ENCODE measurements at regions not wholly inside any gene's neighbourhood (a gene's known extent, or its start where the extent isn't known, plus 50 kb on each side); places are given as distances from the start of the nearest gene placed in this dataset.

- H4K91ac ChIP-seq (ENCODE audit: low read depth, low read length, poor library complexity), result no peak overlapping the region
- H3K4me3 ChIP-seq (ENCODE audit: low read length in 2 of 2), result no peak overlapping the region
- H3K23ac ChIP-seq (ENCODE audit: low read depth, low read length, poor library complexity), result no peak overlapping the region
- no peak overlapping the region for H2BK12ac ChIP-seq (ENCODE audit: low read length)
- H2BK15ac ChIP-seq (ENCODE audit: low read length), result no peak overlapping the region
- H2BK5ac ChIP-seq (ENCODE audit: low read length), result no peak overlapping the region
- no CpG with 5 or more reads among the region's 2 CpGs for WGBS, 2 donors (ENCODE audit: extremely low coverage in 2 of 2, insufficient read length in 2 of 2, insufficient replicate concordance in 1 of 2)
- H3K9ac ChIP-seq (ENCODE audit: low read depth, low read length, poor library complexity), result no peak overlapping the region
- H2AK5ac ChIP-seq (ENCODE audit: low read depth, low read length), result no peak overlapping the region
- H3K9me3 ChIP-seq (replicated peaks in 1 of 2; ENCODE audit: control insufficient read depth in 2 of 2, insufficient read depth in 1 of 2, low read depth in 1 of 2, low read length in 2 of 2), result no peaks in the 10 kb centered on the region
- H3K18ac ChIP-seq (ENCODE audit: low read length), result no peak overlapping the region
- H4K8ac ChIP-seq (ENCODE audit: low read depth, low read length), result no peak overlapping the region
- no peak overlapping the region for H3K27ac ChIP-seq (replicated peaks; ENCODE audit: low read length)
- no peak overlapping the region for H3K4ac ChIP-seq (ENCODE audit: low read length)
- H2AFZ ChIP-seq (ENCODE audit: low read length), result no peak overlapping the region
- no peak for DNase-seq (ENCODE audit: low spot score)
- peaks cover 0 to 1% of the 10 kb centered on the region in 2 donors for H3K4me1 ChIP-seq (ENCODE audit: control insufficient read depth in 2 of 2, insufficient read depth in 1 of 2, low read depth in 1 of 2, low read length in 2 of 2)
- H3K79me1 ChIP-seq (ENCODE audit: low read depth, low read length), result no peaks in the 10 kb centered on the region
- H2BK120ac ChIP-seq (ENCODE audit: low read depth, low read length), result no peak overlapping the region
- H3K36me3 ChIP-seq (replicated peaks in 1 of 2; ENCODE audit: control insufficient read depth in 2 of 2, insufficient read depth in 2 of 2, low read length in 2 of 2), result no peaks in the 10 kb centered on the region
- H3K27me3 ChIP-seq (ENCODE audit: control insufficient read depth in 3 of 3, insufficient read depth in 3 of 3, low read depth in 1 of 3, low read length in 3 of 3), result no peaks in the 10 kb centered on the region
- no peak overlapping the region for H3K14ac ChIP-seq (ENCODE audit: low read length)
- no peak overlapping the region for H3K4me2 ChIP-seq (ENCODE audit: insufficient read depth, low read length, poor library complexity, severe bottlenecking)
These were observed 459.4 kb upstream of the SGCD start for GRCh38 chr5:155867522-155868088.

DNA sequence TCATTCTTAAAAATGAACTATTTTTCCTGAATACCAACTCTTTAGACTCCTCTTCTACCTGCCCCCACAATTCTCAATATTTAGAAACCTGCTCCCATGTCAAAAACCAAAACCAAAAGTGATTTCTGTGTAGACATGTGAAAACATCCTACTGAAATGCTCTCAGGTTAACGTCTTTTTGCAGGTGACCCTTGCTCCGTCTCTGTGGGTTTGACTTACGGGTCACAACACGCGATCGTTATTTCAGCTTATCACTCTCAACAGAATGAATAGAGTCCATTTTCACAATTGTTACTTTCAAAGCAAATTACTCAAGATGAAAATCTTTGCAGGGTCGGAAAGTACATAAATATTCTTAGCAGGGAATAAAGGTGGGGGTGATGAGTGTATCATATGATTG is 456.3 kb upstream of the SGCD start:
- Histone ChIP-seq H3K9me3 (replicated peaks in 1 of 2; ENCODE audit: control insufficient read depth in 2 of 2, insufficient read depth in 1 of 2, low read depth in 1 of 2, low read length in 2 of 2) (no peaks in the 10 kb centered on the region), H3K27ac (replicated peaks; ENCODE audit: low read length) (no peak overlapping the region), H3K4me2 (ENCODE audit: insufficient read depth, low read length, poor library complexity, severe bottlenecking) (no peak overlapping the region), H2BK120ac (ENCODE audit: low read depth, low read length) (no peak overlapping the region), H3K4ac (ENCODE audit: low read length) (no peak overlapping the region), H3K4me3 (ENCODE audit: low read length in 2 of 2) (no peak overlapping the region), H3K23ac (ENCODE audit: low read depth, low read length, poor library complexity) (no peak overlapping the region), H2BK15ac (ENCODE audit: low read length) (no peak overlapping the region), H2AFZ (ENCODE audit: low read length) (no peak overlapping the region), H3K79me1 (ENCODE audit: low read depth, low read length) (no peaks in the 10 kb centered on the region), H3K18ac (ENCODE audit: low read length) (no peak overlapping the region), H3K4me1 (ENCODE audit: control insufficient read depth in 2 of 2, insufficient read depth in 1 of 2, low read depth in 1 of 2, low read length in 2 of 2) (peaks cover 0 to 1% of the 10 kb centered on the region in 2 donors), H3K36me3 (replicated peaks in 1 of 2; ENCODE audit: control insufficient read depth in 2 of 2, insufficient read depth in 2 of 2, low read length in 2 of 2) (no peaks in the 10 kb centered on the region), H2AK5ac (ENCODE audit: low read depth, low read length) (no peak overlapping the region), H3K27me3 (ENCODE audit: control insufficient read depth in 3 of 3, insufficient read depth in 3 of 3, low read depth in 1 of 3, low read length in 3 of 3) (no peaks in the 10 kb centered on the region), H3K14ac (ENCODE audit: low read length) (no peak overlapping the region), H2BK5ac (ENCODE audit: low read length) (no peak overlapping the region), H4K91ac (ENCODE audit: low read depth, low read length, poor library complexity) (no peak overlapping the region), H2BK12ac (ENCODE audit: low read length) (no peak overlapping the region), H3K9ac (ENCODE audit: low read depth, low read length, poor library complexity) (no peak overlapping the region), H4K8ac (ENCODE audit: low read depth, low read length) (no peak overlapping the region)
- DNase-seq (ENCODE audit: low spot score), result no peak
- WGBS, 2 donors (ENCODE audit: extremely low coverage in 2 of 2, insufficient read length in 2 of 2, insufficient replicate concordance in 1 of 2), result no CpG with 5 or more reads among the region's 7 CpGs

DNA sequence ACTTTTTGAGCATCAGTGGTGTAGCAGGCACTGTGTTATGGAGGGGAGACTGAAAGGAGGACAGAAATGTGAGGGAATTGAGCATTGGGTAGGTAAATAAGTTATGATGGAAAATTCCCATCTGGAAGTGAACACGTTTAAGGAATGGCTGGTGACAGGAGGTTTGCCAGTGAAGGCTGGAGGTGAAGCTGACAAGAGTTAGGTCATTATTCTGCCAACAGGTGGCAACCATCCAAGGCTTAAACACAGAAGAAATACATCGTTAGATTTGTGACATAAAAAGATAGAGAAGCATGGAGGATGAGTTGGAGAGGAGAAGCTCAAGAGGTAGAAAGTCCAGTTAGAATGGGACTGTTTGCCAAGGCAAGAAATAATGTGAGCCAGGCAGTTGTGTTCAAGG is 455.3 kb upstream of the SGCD start:
- Histone ChIP-seq H3K4me2 (ENCODE audit: insufficient read depth, low read length, poor library complexity, severe bottlenecking) (no peak overlapping the region), H3K27ac (replicated peaks; ENCODE audit: low read length) (no peak overlapping the region), H2BK12ac (ENCODE audit: low read length) (peak overlapping the region; percentile 51), H3K9ac (ENCODE audit: low read depth, low read length, poor library complexity) (no peak overlapping the region), H3K4ac (ENCODE audit: low read length) (no peak overlapping the region), H3K23ac (ENCODE audit: low read depth, low read length, poor library complexity) (no peak overlapping the region), H2AK5ac (ENCODE audit: low read depth, low read length) (no peak overlapping the region), H3K14ac (ENCODE audit: low read length) (no peak overlapping the region), H4K8ac (ENCODE audit: low read depth, low read length) (no peak overlapping the region), H2AFZ (ENCODE audit: low read length) (no peak overlapping the region), H3K9me3 (replicated peaks in 1 of 2; ENCODE audit: control insufficient read depth in 2 of 2, insufficient read depth in 1 of 2, low read depth in 1 of 2, low read length in 2 of 2) (no peaks in the 10 kb centered on the region), H3K27me3 (ENCODE audit: control insufficient read depth in 3 of 3, insufficient read depth in 3 of 3, low read depth in 1 of 3, low read length in 3 of 3) (no peaks in the 10 kb centered on the region), H4K91ac (ENCODE audit: low read depth, low read length, poor library complexity) (no peak overlapping the region), H3K4me3 (ENCODE audit: low read length in 2 of 2) (no peak overlapping the region), H3K79me1 (ENCODE audit: low read depth, low read length) (no peaks in the 10 kb centered on the region), H3K4me1 (ENCODE audit: control insufficient read depth in 2 of 2, insufficient read depth in 1 of 2, low read depth in 1 of 2, low read length in 2 of 2) (peaks cover 0 to 1% of the 10 kb centered on the region in 2 donors), H2BK120ac (ENCODE audit: low read depth, low read length) (no peak overlapping the region), H2BK15ac (ENCODE audit: low read length) (no peak overlapping the region), H3K18ac (ENCODE audit: low read length) (no peak overlapping the region), H2BK5ac (ENCODE audit: low read length) (no peak overlapping the region), H3K36me3 (replicated peaks in 1 of 2; ENCODE audit: control insufficient read depth in 2 of 2, insufficient read depth in 2 of 2, low read length in 2 of 2) (no peaks in the 10 kb centered on the region)
- no peak for DNase-seq (ENCODE audit: low spot score)
- no CpG with 5 or more reads among the region's 2 CpGs for WGBS, 2 donors (ENCODE audit: extremely low coverage in 2 of 2, insufficient read length in 2 of 2, insufficient replicate concordance in 1 of 2)

DNA sequence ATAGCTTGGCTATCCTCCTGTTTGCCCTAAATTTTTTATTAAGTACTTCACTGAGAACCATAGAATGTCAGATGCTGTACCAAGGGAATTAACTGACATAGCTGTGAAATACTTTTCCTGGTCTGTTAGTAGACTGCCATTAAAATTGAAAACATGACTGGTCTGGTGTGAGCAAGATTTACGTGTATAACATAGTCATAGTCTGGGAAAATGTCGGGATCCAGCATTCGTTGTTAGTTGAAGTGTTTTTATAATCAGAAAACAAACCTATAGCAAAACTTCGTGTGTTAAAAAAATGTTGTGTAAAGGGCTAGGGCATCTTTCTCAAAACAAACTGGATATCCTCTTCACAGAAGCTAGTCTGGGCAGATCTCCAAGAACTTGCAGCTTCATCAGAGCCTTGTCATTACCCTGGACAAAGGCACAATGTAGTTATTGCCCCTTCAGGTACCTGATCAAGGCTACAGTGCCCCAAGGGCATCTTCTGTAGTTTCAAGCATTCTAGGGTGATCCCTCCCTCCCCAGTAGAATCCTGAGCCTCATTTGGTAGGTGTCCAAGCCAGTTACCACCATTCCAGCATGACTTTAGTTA is 454.2 kb upstream of the SGCD start:
- H3K4me1 ChIP-seq (ENCODE audit: control insufficient read depth in 2 of 2, insufficient read depth in 1 of 2, low read depth in 1 of 2, low read length in 2 of 2), result peaks cover 0 to 1% of the 10 kb centered on the region in 2 donors
- no peak overlapping the region for H3K27ac ChIP-seq (replicated peaks; ENCODE audit: low read length)
- no peaks in the 10 kb centered on the region for H3K36me3 ChIP-seq (replicated peaks in 1 of 2; ENCODE audit: control insufficient read depth in 2 of 2, insufficient read depth in 2 of 2, low read length in 2 of 2)
- WGBS, 2 donors (ENCODE audit: extremely low coverage in 2 of 2, insufficient read length in 2 of 2, insufficient replicate concordance in 1 of 2), result no CpG with 5 or more reads among the region's 4 CpGs
- no peak overlapping the region for H2BK5ac ChIP-seq (ENCODE audit: low read length)
- no peaks in the 10 kb centered on the region for H3K27me3 ChIP-seq (ENCODE audit: control insufficient read depth in 3 of 3, insufficient read depth in 3 of 3, low read depth in 1 of 3, low read length in 3 of 3)
- no peaks in the 10 kb centered on the region for H3K79me1 ChIP-seq (ENCODE audit: low read depth, low read length)
- no peak overlapping the region for H3K23ac ChIP-seq (ENCODE audit: low read depth, low read length, poor library complexity)
- no peak overlapping the region for H3K14ac ChIP-seq (ENCODE audit: low read length)
- no peak overlapping the region for H2AK5ac ChIP-seq (ENCODE audit: low read depth, low read length)
- no peak for DNase-seq (ENCODE audit: low spot score)
- H3K9me3 ChIP-seq (replicated peaks in 1 of 2; ENCODE audit: control insufficient read depth in 2 of 2, insufficient read depth in 1 of 2, low read depth in 1 of 2, low read length in 2 of 2), result no peaks in the 10 kb centered on the region
- H4K8ac ChIP-seq (ENCODE audit: low read depth, low read length), result no peak overlapping the region
- no peak overlapping the region for H2BK120ac ChIP-seq (ENCODE audit: low read depth, low read length)
- no peak overlapping the region for H3K4me2 ChIP-seq (ENCODE audit: insufficient read depth, low read length, poor library complexity, severe bottlenecking)
- H2AFZ ChIP-seq (ENCODE audit: low read length), result no peak overlapping the region
- no peak overlapping the region for H3K18ac ChIP-seq (ENCODE audit: low read length)
- no peak overlapping the region for H2BK12ac ChIP-seq (ENCODE audit: low read length)
- no peak overlapping the region for H3K9ac ChIP-seq (ENCODE audit: low read depth, low read length, poor library complexity)
- no peak overlapping the region for H4K91ac ChIP-seq (ENCODE audit: low read depth, low read length, poor library complexity)
- H2BK15ac ChIP-seq (ENCODE audit: low read length), result no peak overlapping the region
- H3K4ac ChIP-seq (ENCODE audit: low read length), result no peak overlapping the region
- H3K4me3 ChIP-seq (ENCODE audit: low read length in 2 of 2), result no peak overlapping the region
